HEK293 (cell line): ENCODE measurements at regions not wholly inside any gene's neighbourhood (a gene's known extent, or its start where the extent isn't known, plus 50 kb on each side); places are given as distances from the start of the nearest gene placed in this dataset.

ENCODE experiments used
- CTCF ChIA-PET: fragments of 350-600 bp; formaldehyde crosslinking; extraction: SDS; loops from one replicate; lab custom pipeline; 2021; ENCODE audit warnings: antibody characterized with exemption; lab: Yijun Ruan, JAX
- POLR2A ChIA-PET: fragments of 300-600 bp; formaldehyde crosslinking; extraction: SDS; loops from one replicate; lab custom pipeline; 2020; ENCODE audit warnings: antibody characterized with exemption, inconsistent platforms; lab: Yijun Ruan, JAX
- H3K27ac ChIP-seq: fragments of 200-500 bp; sonication (Bioruptor generic); 2 replicates; pipeline ENCODE4 v1.5.1; 2014; ENCODE audit warnings: low read depth, low read length, control low read depth, inconsistent platforms; ENCODE audit errors: extremely low read depth
- H3K36me3 ChIP-seq, 2 experiments: fragments of 200-500 bp in 1 of 2; sonication (Bioruptor generic) in 1 of 2; 1 replicate in 1 of 2; 2 replicates in 1 of 2; pipeline ENCODE4 v1.5.1; 2014 to 2017; ENCODE audit warnings: inconsistent platforms in 2 of 2, low read length in 2 of 2; ENCODE audit not compliant: control insufficient read depth in 2 of 2, insufficient read depth in 1 of 2
- H3K4me1 ChIP-seq: fragments of 200-500 bp; sonication (Bioruptor generic); 2 replicates; pipeline ENCODE4 v1.5.1; 2014; ENCODE audit warnings: mild to moderate bottlenecking, low read length, inconsistent platforms; ENCODE audit not compliant: control insufficient read depth, insufficient read depth
- H3K4me3 ChIP-seq: 2 replicates; pipeline ENCODE4 v1.5.1; 2011; ENCODE audit warnings: low read depth, mild to moderate bottlenecking, control low read depth, low read length, moderate library complexity
- H3K9me3 ChIP-seq: fragments of 200-500 bp; sonication (Bioruptor generic); 2 replicates; pipeline ENCODE4 v1.5.1; 2014; ENCODE audit warnings: low read depth, low read length, inconsistent platforms; ENCODE audit not compliant: control insufficient read depth, insufficient read depth
- EGR2 ChIP-seq: fragments of 450-650 bp; formaldehyde crosslinking; IDR thresholded peaks from 2 replicates; pipeline ENCODE4 v1.5.1; 2016; ENCODE audit warnings: low read depth, missing biosample characterization, missing genetic modification characterization
- GLIS1 ChIP-seq: fragments of 450-650 bp; formaldehyde crosslinking; IDR thresholded peaks from 2 replicates; pipeline ENCODE4 v1.5.1; 2016; ENCODE audit warnings: missing biosample characterization, missing genetic modification characterization
- HOXC10 ChIP-seq: sonication (generic); formaldehyde crosslinking; IDR thresholded peaks from 2 replicates; pipeline ENCODE4 v1.8.1; 2023; ENCODE audit warnings: mild to moderate bottlenecking, missing genetic modification reagents
- PATZ1 ChIP-seq: fragments of 450-650 bp; formaldehyde crosslinking; IDR thresholded peaks from 2 replicates; pipeline ENCODE4 v1.5.1; 2016; ENCODE audit warnings: missing biosample characterization, missing genetic modification characterization
- PBX3 ChIP-seq: sonication (generic); formaldehyde crosslinking; IDR thresholded peaks from 2 replicates; pipeline ENCODE4 v1.8.1; 2022; ENCODE audit warnings: mild to moderate bottlenecking, moderate library complexity, missing genetic modification reagents
- TSHZ1 ChIP-seq: fragments of 450-650 bp; formaldehyde crosslinking; IDR thresholded peaks from 2 replicates; pipeline ENCODE4 v1.5.1; 2016; ENCODE audit warnings: missing biosample characterization, missing genetic modification characterization, borderline replicate concordance
- WT1 ChIP-seq: fragments of 450-650 bp; formaldehyde crosslinking; IDR thresholded peaks from 2 replicates; pipeline ENCODE4 v1.5.1; 2016; ENCODE audit warnings: missing biosample characterization, missing genetic modification characterization
- ZBTB48 ChIP-seq: fragments of 450-650 bp; formaldehyde crosslinking; IDR thresholded peaks from 2 replicates; pipeline ENCODE4 v1.5.1; 2016; ENCODE audit warnings: missing biosample characterization, missing genetic modification characterization
- ZBTB49 ChIP-seq: fragments of 450-650 bp; formaldehyde crosslinking; IDR thresholded peaks from 2 replicates; pipeline ENCODE4 v1.5.1; 2016; ENCODE audit warnings: missing biosample characterization, missing genetic modification characterization, low read depth
- ZNF132 ChIP-seq: fragments of 450-650 bp; formaldehyde crosslinking; IDR thresholded peaks from 2 replicates; pipeline ENCODE4 v1.5.1; 2017; ENCODE audit warnings: missing biosample characterization, missing genetic modification characterization, borderline replicate concordance
- ZNF148 ChIP-seq: fragments of 450-650 bp; formaldehyde crosslinking; IDR thresholded peaks from 2 replicates; pipeline ENCODE4 v1.5.0; 2017; ENCODE audit warnings: missing biosample characterization, missing genetic modification characterization, borderline replicate concordance
- ZNF211 ChIP-seq: fragments of 450-650 bp; formaldehyde crosslinking; IDR thresholded peaks from 2 replicates; pipeline ENCODE4 v1.5.1; 2016; ENCODE audit warnings: low read depth, missing biosample characterization, missing genetic modification characterization
- ZNF221 ChIP-seq: fragments of 450-650 bp; formaldehyde crosslinking; IDR thresholded peaks from 2 replicates; pipeline ENCODE4 v1.5.1; 2017; ENCODE audit warnings: missing biosample characterization, missing genetic modification characterization, borderline replicate concordance
- ZNF23 ChIP-seq: fragments of 450-650 bp; formaldehyde crosslinking; IDR thresholded peaks from 2 replicates; pipeline ENCODE4 v1.5.1; 2016; ENCODE audit warnings: missing biosample characterization, missing genetic modification characterization, borderline replicate concordance
- ZNF350 ChIP-seq: fragments of 450-650 bp; formaldehyde crosslinking; IDR thresholded peaks from 2 replicates; pipeline ENCODE4 v1.5.0; 2017; ENCODE audit warnings: missing biosample characterization, mild to moderate bottlenecking, missing genetic modification characterization
- ZNF37A ChIP-seq: fragments of 450-650 bp; IDR thresholded peaks from 2 replicates; pipeline ENCODE4 v1.5.1; 2018; ENCODE audit warnings: missing biosample characterization, missing genetic modification characterization
- ZNF473 ChIP-seq: fragments of 450-650 bp; formaldehyde crosslinking; IDR thresholded peaks from 2 replicates; pipeline ENCODE4 v1.5.1; 2017; ENCODE audit warnings: missing biosample characterization, missing genetic modification characterization
- ZNF48 ChIP-seq: fragments of 450-650 bp; formaldehyde crosslinking; IDR thresholded peaks from 2 replicates; pipeline ENCODE4 v1.5.1; 2016; ENCODE audit warnings: missing biosample characterization, missing genetic modification characterization
- ZNF529 ChIP-seq: fragments of 450-650 bp; formaldehyde crosslinking; IDR thresholded peaks from 2 replicates; pipeline ENCODE4 v1.5.1; 2017; ENCODE audit warnings: missing genetic modification characterization, missing biosample characterization; ENCODE audit not compliant: insufficient replicate concordance
- ZNF549 ChIP-seq: fragments of 450-650 bp; IDR thresholded peaks from 2 replicates; pipeline ENCODE4 v1.5.1; 2018; ENCODE audit warnings: missing biosample characterization, missing genetic modification characterization, mild to moderate bottlenecking, inconsistent platforms, moderate library complexity
- ZNF654 ChIP-seq: fragments of 450-650 bp; formaldehyde crosslinking; IDR thresholded peaks from 2 replicates; pipeline ENCODE4 v1.5.1; 2016; ENCODE audit warnings: low read depth, missing biosample characterization, missing genetic modification characterization
- ZSCAN4 ChIP-seq: fragments of 450-650 bp; formaldehyde crosslinking; IDR thresholded peaks from 2 replicates; pipeline ENCODE4 v1.5.1; 2017; ENCODE audit warnings: missing biosample characterization, missing genetic modification characterization

- TF ChIP-seq ZNF221 (tag by site-specific recombination) (no peak), ZNF350 (tag by site-specific recombination) (no peak), ZBTB48 (no peak), ZNF132 (tag by site-specific recombination) (no peak), ZSCAN4 (tag by site-specific recombination) (no peak), ZBTB49 (no peak), TSHZ1 (tag by site-specific recombination) (no peak), EGR2 (no peak)
- TF ChIP-seq, all 188 proteins: peak for 0
- no peaks in the 10 kb centered on the region for H3K36me3 ChIP-seq
- no peak overlapping the region for H3K27ac ChIP-seq
- H3K4me1 ChIP-seq: no peaks in the 10 kb centered on the region
- ChIA-PET CTCF (no interaction called here), POLR2A (no interaction called here)
- no peaks in the 10 kb centered on the region for H3K9me3 ChIP-seq
- H3K4me3 ChIP-seq: no peak overlapping the region
Measured at GRCh38 chr5:30932273-30933017, 261.0 kb upstream of the CDH6 start.

GRCh38 chr5:30930736-30931135, 262.8 kb upstream of the CDH6 start:
- POLR2A ChIA-PET: no interaction called here
- Histone ChIP-seq H3K4me3 (no peak overlapping the region), H3K27ac (no peak overlapping the region), H3K9me3 (no peaks in the 10 kb centered on the region), H3K4me1 (no peaks in the 10 kb centered on the region), H3K36me3 (no peaks in the 10 kb centered on the region)
- CTCF ChIA-PET: no interaction called here
- TF ChIP-seq PATZ1 (tag by site-specific recombination): no peak
- TF ChIP-seq HOXC10 (CRISPR knock-in tag): no peak
- no peak for TF ChIP-seq ZNF23
- no peak for TF ChIP-seq ZNF48 (tag by site-specific recombination)
- no peak for TF ChIP-seq WT1 (tag by site-specific recombination)
- no peak for TF ChIP-seq ZNF549
- TF ChIP-seq ZNF37A (tag by site-specific recombination): no peak
- TF ChIP-seq ZNF654 (tag by site-specific recombination): no peak
- TF ChIP-seq GLIS1 (tag by site-specific recombination): no peak
- TF ChIP-seq ZNF529: no peak
- no peak for TF ChIP-seq ZNF211 (tag by site-specific recombination)
- no peak for TF ChIP-seq ZNF473 (tag by site-specific recombination)
- no peak for TF ChIP-seq PBX3 (CRISPR knock-in tag)
- TF ChIP-seq ZNF148 (tag by site-specific recombination): no peak
